Kidney epithelial cell (primary cell): ENCODE measurements at regions not wholly inside any gene's neighbourhood (a gene's known extent, or its start where the extent isn't known, plus 50 kb on each side); places are given as distances from the start of the nearest gene placed in this dataset.
A peak's percentile ranks its signal among the peaks of the same experiment; 100 is the strongest.

Experiments used
- DNase-seq: peaks from one replicate; pipeline ENCODE4 v3.0.0-alpha.2; 2010; ENCODE audit warnings: low read depth
- H3K27me3 ChIP-seq: 2 replicates; pipeline ENCODE4 v1.6.0; 2011; ENCODE audit warnings: low read length; ENCODE audit not compliant: control insufficient read depth, insufficient read depth
- H3K36me3 ChIP-seq: 2 replicates; pipeline ENCODE4 v1.5.1; 2011; ENCODE audit warnings: low read length; ENCODE audit not compliant: control insufficient read depth, insufficient read depth
- H3K4me3 ChIP-seq: 2 replicates; pipeline ENCODE4 v1.5.1; 2011; ENCODE audit warnings: low read depth, mild to moderate bottlenecking, control low read depth, low read length
- TF ChIP-seq, protein P1 (sequence below): IDR thresholded peaks from 2 replicates; pipeline ENCODE4 v1.5.1; 2011; ENCODE audit warnings: mild to moderate bottlenecking, moderate library complexity, low read length, control low read depth, inconsistent platforms; ENCODE audit not compliant: insufficient read depth, poor library complexity, severe bottlenecking

DNA sequence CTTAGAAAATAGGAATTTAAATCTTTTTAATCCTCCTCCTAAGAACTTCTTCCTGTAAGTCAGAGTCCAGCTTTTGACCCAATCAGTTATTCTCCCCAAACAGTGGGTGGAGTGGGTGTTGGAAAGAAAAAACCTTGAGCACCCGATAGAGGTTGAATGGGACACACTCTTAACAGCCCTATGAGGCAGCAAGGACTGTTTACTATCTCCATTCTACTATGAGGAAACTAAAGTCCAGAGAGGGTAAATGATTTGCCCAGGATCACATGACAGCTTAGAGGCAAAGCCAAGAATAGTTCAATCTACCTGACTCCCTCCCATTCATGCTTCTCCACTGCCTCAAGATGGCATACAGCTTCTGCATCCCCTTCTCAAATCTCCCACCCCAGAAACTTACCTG is 57.6 kb upstream of the SLC35B4 start:
- DNase-seq, result no peak
- Histone ChIP-seq H3K27me3 (no peaks in the 10 kb centered on the region), H3K4me3 (no peak overlapping the region), H3K36me3 (no peaks in the 10 kb centered on the region)
- TF ChIP-seq, protein P1, sequence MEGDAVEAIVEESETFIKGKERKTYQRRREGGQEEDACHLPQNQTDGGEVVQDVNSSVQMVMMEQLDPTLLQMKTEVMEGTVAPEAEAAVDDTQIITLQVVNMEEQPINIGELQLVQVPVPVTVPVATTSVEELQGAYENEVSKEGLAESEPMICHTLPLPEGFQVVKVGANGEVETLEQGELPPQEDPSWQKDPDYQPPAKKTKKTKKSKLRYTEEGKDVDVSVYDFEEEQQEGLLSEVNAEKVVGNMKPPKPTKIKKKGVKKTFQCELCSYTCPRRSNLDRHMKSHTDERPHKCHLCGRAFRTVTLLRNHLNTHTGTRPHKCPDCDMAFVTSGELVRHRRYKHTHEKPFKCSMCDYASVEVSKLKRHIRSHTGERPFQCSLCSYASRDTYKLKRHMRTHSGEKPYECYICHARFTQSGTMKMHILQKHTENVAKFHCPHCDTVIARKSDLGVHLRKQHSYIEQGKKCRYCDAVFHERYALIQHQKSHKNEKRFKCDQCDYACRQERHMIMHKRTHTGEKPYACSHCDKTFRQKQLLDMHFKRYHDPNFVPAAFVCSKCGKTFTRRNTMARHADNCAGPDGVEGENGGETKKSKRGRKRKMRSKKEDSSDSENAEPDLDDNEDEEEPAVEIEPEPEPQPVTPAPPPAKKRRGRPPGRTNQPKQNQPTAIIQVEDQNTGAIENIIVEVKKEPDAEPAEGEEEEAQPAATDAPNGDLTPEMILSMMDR, result no peak

- no peaks in the 10 kb centered on the region for H3K27me3 ChIP-seq
- DNase-seq, result no peak
- TF ChIP-seq, protein P1, result no peak
- H3K36me3 ChIP-seq, result no peaks in the 10 kb centered on the region
- H3K4me3 ChIP-seq, result no peak overlapping the region
These were observed 56.1 kb upstream of the SLC35B4 start for GRCh38 chr7:134372858-134373257.

GRCh38 chr7:134371971-134372370 is 55.2 kb upstream of the SLC35B4 start:
- no peak for DNase-seq
- TF ChIP-seq, protein P1, result no peak
- no peak overlapping the region for H3K4me3 ChIP-seq
- no peaks in the 10 kb centered on the region for H3K27me3 ChIP-seq
- H3K36me3 ChIP-seq, result no peaks in the 10 kb centered on the region

- DNase-seq, result no peak
These were observed 54.8 kb upstream of the SLC35B4 start for GRCh38 chr7:134371536-134371935.

GRCh38 chr7:134370135-134370534 is 53.4 kb upstream of the SLC35B4 start:
- no peak overlapping the region for H3K4me3 ChIP-seq
- TF ChIP-seq, protein P1, result no peak
- H3K27me3 ChIP-seq, result no peaks in the 10 kb centered on the region
- DNase-seq, result no peak
- no peaks in the 10 kb centered on the region for H3K36me3 ChIP-seq

More at GRCh38 chr7:134371536-134371935, 54.8 kb upstream of the SLC35B4 start:
- H3K36me3 ChIP-seq, result no peaks in the 10 kb centered on the region
- TF ChIP-seq, protein P1, result no peak
- no peaks in the 10 kb centered on the region for H3K27me3 ChIP-seq
- no peak overlapping the region for H3K4me3 ChIP-seq

DNA sequence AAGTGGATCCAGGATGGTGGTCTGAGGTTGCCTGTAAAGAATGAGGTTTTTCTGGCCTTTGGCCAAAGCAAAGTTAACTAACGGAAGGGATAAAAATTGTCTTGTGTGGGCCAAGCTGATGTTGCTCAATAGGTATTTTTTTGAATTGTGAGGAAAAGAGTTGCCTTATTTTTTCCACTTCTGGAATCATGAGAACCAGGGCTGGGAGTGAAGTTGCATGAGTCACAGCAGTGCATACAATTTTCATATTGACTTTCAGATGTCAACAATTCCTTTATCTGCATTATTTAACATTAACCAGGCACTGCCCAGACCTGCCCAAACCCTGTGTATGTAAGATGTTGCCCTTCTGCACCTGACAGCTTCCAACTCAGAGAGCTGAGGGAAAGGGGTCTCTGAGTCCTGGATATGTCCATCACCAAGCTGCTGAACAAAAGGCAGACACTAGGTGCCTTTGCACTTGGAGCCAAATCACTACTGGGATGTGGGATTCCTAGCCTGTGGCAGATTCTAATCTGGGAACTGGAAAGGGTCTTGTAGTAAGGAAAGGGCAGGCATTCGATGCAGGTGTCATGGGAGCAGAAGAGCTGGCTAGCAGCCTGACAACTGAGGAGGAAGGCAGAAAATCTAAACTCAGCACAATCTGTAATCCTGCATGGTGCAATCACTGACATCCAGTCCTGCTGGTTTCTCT is 52.3 kb upstream of the SLC35B4 start:
- Histone ChIP-seq H3K4me3 (no peak overlapping the region), H3K27me3 (no peaks in the 10 kb centered on the region), H3K36me3 (no peaks in the 10 kb centered on the region)
- peak; percentile 44 for DNase-seq
- TF ChIP-seq, protein P1, result no peak
